Panc1 (cell line): ENCODE measurements at regions not wholly inside any gene's neighbourhood (a gene's known extent, or its start where the extent isn't known, plus 50 kb on each side); places are given as distances from the start of the nearest gene placed in this dataset.
"Not testable (repeated sequence)": the region's sequence is repeated elsewhere in the genome, so short reads cannot be mapped to it uniquely, and the experiment has no call there.

Source experiments
- ATAC-seq: fragments of 200-7000 bp; cut with Tn5 transposase; 2 replicates; pipeline ENCODE4 v1.9.1; 2020; ENCODE audit warnings: mild to moderate bottlenecking, moderate library complexity
- BruUV-seq: library from RNA; stranded (reverse); fragments of 400-500 nt; replicated peaks from 2 replicates; lab custom pipeline; 2021; lab: Mats Ljungman, UMichigan
- CTCF ChIA-PET: fragments of 300-600 bp; sonication (Branson Sonifier 250); formaldehyde crosslinking; loops from one replicate; lab custom pipeline; 2022; ENCODE audit warnings: antibody characterized with exemption; lab: Charles Lee
- POLR2A ChIA-PET: fragments of 300-600 bp; sonication (Branson Sonifier 250); formaldehyde crosslinking; loops from one replicate; lab custom pipeline; 2022; ENCODE audit warnings: antibody characterized with exemption; lab: Charles Lee
- DNase-seq: peaks from one replicate; pipeline ENCODE4 v3.0.0-alpha.2; 2010; ENCODE audit warnings: low read depth, low spot score
- H3K27ac ChIP-seq: 2 replicates; pipeline ENCODE4 v1.5.1; 2011; ENCODE audit warnings: mild to moderate bottlenecking, low read length, inconsistent platforms
- H3K27me3 ChIP-seq: fragments of 200-500 bp; sonication (Bioruptor generic); 2 replicates; pipeline ENCODE4 v1.6.0; 2014; ENCODE audit warnings: low read length, inconsistent platforms; ENCODE audit not compliant: control insufficient read depth, insufficient read depth
- H3K36me3 ChIP-seq: fragments of 200-500 bp; sonication (Bioruptor generic); 2 replicates; pipeline ENCODE4 v1.5.1; 2014; ENCODE audit warnings: inconsistent platforms, mild to moderate bottlenecking, low read length, moderate library complexity; ENCODE audit not compliant: control insufficient read depth, insufficient read depth
- H3K4me1 ChIP-seq: 2 replicates; pipeline ENCODE4 v1.5.1; 2011; ENCODE audit warnings: inconsistent platforms, mild to moderate bottlenecking, low read length, moderate library complexity; ENCODE audit not compliant: control insufficient read depth, insufficient read depth
- H3K4me3 ChIP-seq, 2 experiments: 2 replicates each; pipeline ENCODE4 v1.5.1; 2011 to 2012; ENCODE audit warnings: low read depth in 2 of 2, low read length in 2 of 2, mild to moderate bottlenecking in 2 of 2, inconsistent platforms in 1 of 2, moderate library complexity in 1 of 2
- H3K9me3 ChIP-seq: fragments of 200-500 bp; sonication (Bioruptor generic); 2 replicates; pipeline ENCODE4 v1.5.1; 2014; ENCODE audit warnings: low read depth, mild to moderate bottlenecking, inconsistent platforms, low read length, moderate library complexity; ENCODE audit not compliant: control insufficient read depth, insufficient read depth
- CTCF ChIP-seq: fragments of 450-650 bp; IDR thresholded peaks from 2 replicates; pipeline ENCODE4 v1.5.1; 2017; ENCODE audit warnings: mild to moderate bottlenecking
- POLR2AphosphoS5 ChIP-seq: IDR thresholded peaks from 2 replicates; pipeline ENCODE4 v1.6.1; 2012; ENCODE audit warnings: mild to moderate bottlenecking, low read depth, low read length, moderate library complexity
- REST ChIP-seq, 2 experiments: IDR thresholded peaks; 2 replicates each; pipeline ENCODE4 v1.6.1; 2011 to 2012; ENCODE audit warnings: low read depth in 2 of 2, control low read depth in 1 of 2, low read length in 1 of 2, mild to moderate bottlenecking in 1 of 2, moderate library complexity in 1 of 2; ENCODE audit not compliant: insufficient read depth in 1 of 2
- SIN3A ChIP-seq: IDR thresholded peaks from 2 replicates; pipeline ENCODE4 v1.6.1; 2012; ENCODE audit warnings: low read depth, mild to moderate bottlenecking, low read length, moderate library complexity, borderline replicate concordance; ENCODE audit not compliant: insufficient read depth
- TCF7L2 ChIP-seq: IDR thresholded peaks from 2 replicates; pipeline ENCODE4 v1.6.1; 2011; ENCODE audit warnings: mild to moderate bottlenecking, low read depth, low read length, inconsistent platforms
- in situ Hi-C: cut with HindIII; loops from 2 replicates; pipeline ENCODE4 v1.10.0; 2016; ENCODE audit warnings: low sequenced_read_pairs, low pct_unique_long_range_greater_than_20kb
- intact Hi-C: fragments of 100-400 bp; cut with micrococcal nuclease; formaldehyde crosslinking; loops from one replicate; pipeline ENCODE4 v1.10.0; 2022; ENCODE audit not compliant: unreplicated experiment

GRCh38 chr12:7591531-7591930 is 74.2 kb downstream of the APOBEC1 start:
- Histone ChIP-seq H3K27me3 (no peaks in the 10 kb centered on the region), H3K4me1 (no peaks in the 10 kb centered on the region), H3K4me3 (no peak overlapping the region), H3K36me3 (no peaks in the 10 kb centered on the region), H3K9me3 (no peaks in the 10 kb centered on the region), H3K27ac (no peak overlapping the region)
- POLR2A ChIA-PET = no interaction called here
- BruUV-seq = no TSS peak
- in situ Hi-C loops (no loop called here), intact Hi-C loops (no loop called here)
- ATAC-seq (no peak), DNase-seq (no peak)
- CTCF ChIA-PET = no interaction called here
- TF ChIP-seq SIN3A (no peak), POLR2AphosphoS5 (no peak), CTCF (no peak), REST (IDR thresholded peaks at IDR 0.05; ENCODE audit: insufficient read depth in 1 of 2, low read depth in 2 of 2, low read length in 1 of 2) (no peak), TCF7L2 (no peak)

- in situ Hi-C loops, H3K27ac ChIP-seq, intact Hi-C loops, H3K27me3 ChIP-seq, CTCF ChIA-PET, H3K9me3 ChIP-seq, H3K36me3 ChIP-seq, H3K4me1 ChIP-seq, POLR2A ChIA-PET, BruUV-seq, H3K4me3 ChIP-seq, DNase-seq, ATAC-seq: not testable (repeated sequence)
Measured at GRCh38 chr12:7590085-7590484, 75.6 kb downstream of the APOBEC1 start.

GRCh38 chr12:7588742-7589329 is 76.9 kb downstream of the APOBEC1 start:
- CTCF ChIA-PET = not testable (repeated sequence)

DNA sequence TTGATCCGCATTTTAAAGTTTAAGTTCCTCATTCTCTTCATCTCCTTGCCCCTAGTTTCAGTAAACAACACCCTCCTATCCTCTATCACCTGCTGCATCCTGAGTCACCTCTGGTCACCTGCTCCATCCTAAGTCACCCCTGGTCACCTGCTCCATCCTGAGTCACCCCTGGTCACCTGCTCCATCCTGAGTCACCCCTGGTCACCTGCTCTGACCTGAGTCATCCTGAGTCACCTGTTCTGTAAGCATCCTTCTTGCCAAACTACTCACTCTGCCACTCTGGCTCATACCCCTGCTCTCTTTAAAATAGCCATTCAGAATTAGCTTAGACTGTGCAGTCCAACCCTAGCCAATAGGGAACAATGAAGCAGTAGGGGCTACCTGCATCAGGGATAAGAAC is 80.6 kb upstream of the CD163 start:
- intact Hi-C loops, H3K9me3 ChIP-seq, H3K4me1 ChIP-seq, H3K27me3 ChIP-seq, H3K4me3 ChIP-seq, ATAC-seq, POLR2A ChIA-PET, H3K36me3 ChIP-seq, H3K27ac ChIP-seq, in situ Hi-C loops, CTCF ChIA-PET, BruUV-seq: not testable (repeated sequence)
- DNase-seq = peak; percentile 15

More at GRCh38 chr12:7588742-7589329, 76.9 kb downstream of the APOBEC1 start:
- H3K4me1 ChIP-seq, H3K27ac ChIP-seq, POLR2A ChIA-PET, H3K4me3 ChIP-seq, H3K9me3 ChIP-seq, in situ Hi-C loops, H3K36me3 ChIP-seq, ATAC-seq, H3K27me3 ChIP-seq, DNase-seq, BruUV-seq: not testable (repeated sequence)
- intact Hi-C loops = loop anchor here (5.0 kb wide), 1 partner anchor 48 kb away; no protein-coding TSS in a partner anchor
- TF ChIP-seq CTCF = peak; percentile 48
